Common myeloid progenitor, CD34-positive (primary cell): ENCODE measurements at regions not wholly inside any gene's neighbourhood (a gene's known extent, or its start where the extent isn't known, plus 50 kb on each side); places are given as distances from the start of the nearest gene placed in this dataset.

Experiments used
- CTCF ChIA-PET: fragments of 350-600 bp; sonication (Branson Sonifier 250); formaldehyde crosslinking; loops from one replicate; lab custom pipeline; 2021; ENCODE audit warnings: antibody characterized with exemption; lab: Charles Lee
- POLR2A ChIA-PET: fragments of 350-600 bp; sonication (Branson Sonifier 250); formaldehyde crosslinking; loops from one replicate; lab custom pipeline; 2021; ENCODE audit warnings: antibody characterized with exemption; lab: Charles Lee
- DNase-seq, 3 donors: peaks; one replicate each; pipeline versions ENCODE4 v3.0.0 to v3.0.0-alpha.2; 2013
- H3K27ac ChIP-seq, 2 experiments: 1 replicate in 1 of 2; 2 replicates in 1 of 2; pipeline ENCODE4 v1.7.0; 2013; ENCODE audit warnings: inconsistent platforms in 2 of 2, low read length in 2 of 2, mild to moderate bottlenecking in 2 of 2, low read depth in 1 of 2, moderate library complexity in 1 of 2; ENCODE audit not compliant: severe bottlenecking in 2 of 2, insufficient read depth in 1 of 2, poor library complexity in 1 of 2
- H3K27me3 ChIP-seq, 5 experiments: replicated peaks in 2 of 5; 1 replicate in 3 of 5; 2 replicates in 2 of 5; pipeline versions ENCODE4 v1.6.1 to v1.7.0; 2013; ENCODE audit warnings: low read length in 4 of 5, mild to moderate bottlenecking in 2 of 5, moderate library complexity in 2 of 5, inconsistent platforms in 1 of 5; ENCODE audit not compliant: insufficient read depth in 5 of 5, control insufficient read depth in 4 of 5
- H3K36me3 ChIP-seq, 4 experiments: 1 replicate in 2 of 4; 2 replicates in 2 of 4; pipeline versions ENCODE4 v1.6.1 to v1.7.0; 2013; ENCODE audit warnings: low read length in 3 of 4, control low read depth in 1 of 4, mild to moderate bottlenecking in 1 of 4; ENCODE audit not compliant: control insufficient read depth in 4 of 4, insufficient read depth in 4 of 4
- H3K4me1 ChIP-seq, 4 experiments: 1 replicate in 3 of 4; 2 replicates in 1 of 4; pipeline versions ENCODE4 v1.6.1 to v1.7.1; 2013; ENCODE audit warnings: low read length in 3 of 4, mild to moderate bottlenecking in 3 of 4, control low read depth in 1 of 4, inconsistent platforms in 1 of 4, moderate library complexity in 1 of 4; ENCODE audit not compliant: control insufficient read depth in 4 of 4, insufficient read depth in 4 of 4; ENCODE audit errors: control extremely low read depth in 1 of 4
- H3K4me3 ChIP-seq, 7 experiments: 1 replicate in 4 of 7; 2 replicates in 3 of 7; pipeline versions ENCODE4 v1.5.1 to v1.7.0; 2013; ENCODE audit warnings: mild to moderate bottlenecking in 7 of 7, low read length in 6 of 7, moderate library complexity in 6 of 7, inconsistent platforms in 2 of 7, low read depth in 2 of 7, control low read depth in 1 of 7; ENCODE audit not compliant: insufficient read depth in 4 of 7, control insufficient read depth in 1 of 7; ENCODE audit errors: extremely low read depth in 1 of 7
- H3K9me3 ChIP-seq, 5 experiments: 1 replicate in 4 of 5; 2 replicates in 1 of 5; pipeline versions ENCODE4 v1.6.1 to v1.7.1; 2013; ENCODE audit warnings: low read length in 4 of 5, mild to moderate bottlenecking in 2 of 5, inconsistent platforms in 1 of 5, low read depth in 1 of 5, moderate library complexity in 1 of 5; ENCODE audit not compliant: control insufficient read depth in 4 of 5, insufficient read depth in 2 of 5; ENCODE audit errors: control extremely low read depth in 1 of 5
- WGBS: methylation state at CpG from one replicate; pipeline ENCODE4 v1.1.5; 2013; ENCODE audit not compliant: insufficient coverage; 5-methylcytosine and 5-hydroxymethylcytosine counted together

DNA sequence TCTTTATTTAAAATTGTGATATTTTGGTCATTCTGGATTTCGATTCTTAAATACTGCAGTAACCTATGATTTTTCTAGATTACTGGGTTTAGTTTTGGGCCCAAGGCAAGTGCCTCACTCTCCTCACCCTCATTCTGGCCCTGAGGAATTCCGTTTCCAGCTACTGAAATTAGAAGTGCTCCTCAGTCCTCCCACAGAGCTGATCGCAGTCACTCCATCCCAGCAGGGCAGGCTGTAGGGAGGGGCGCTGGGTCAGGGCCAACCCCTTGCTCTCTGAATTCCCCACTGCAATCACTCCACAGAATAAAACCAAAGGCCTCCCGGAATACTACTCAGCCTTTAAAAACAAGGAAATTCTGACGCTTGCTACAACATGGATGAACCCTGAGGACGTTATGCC lies 66.5 kb upstream of the DIO3 start:
- Histone ChIP-seq H3K36me3 (no peaks in the 10 kb centered on the region), H3K4me1 (no peaks in the 10 kb centered on the region), H3K27ac (no peak overlapping the region), H3K27me3 (peaks cover 0 to 49% (median 3%) of the 10 kb centered on the region in 5 experiments), H3K9me3 (peaks cover 0 to 10% (median 0%) of the 10 kb centered on the region in 5 experiments), H3K4me3 (no peak overlapping the region)
- WGBS, result 98% methylated on average over 6 of the region's 7 CpGs
- DNase-seq, result no peak
- ChIA-PET POLR2A (no interaction called here), CTCF (no interaction called here)

DNA sequence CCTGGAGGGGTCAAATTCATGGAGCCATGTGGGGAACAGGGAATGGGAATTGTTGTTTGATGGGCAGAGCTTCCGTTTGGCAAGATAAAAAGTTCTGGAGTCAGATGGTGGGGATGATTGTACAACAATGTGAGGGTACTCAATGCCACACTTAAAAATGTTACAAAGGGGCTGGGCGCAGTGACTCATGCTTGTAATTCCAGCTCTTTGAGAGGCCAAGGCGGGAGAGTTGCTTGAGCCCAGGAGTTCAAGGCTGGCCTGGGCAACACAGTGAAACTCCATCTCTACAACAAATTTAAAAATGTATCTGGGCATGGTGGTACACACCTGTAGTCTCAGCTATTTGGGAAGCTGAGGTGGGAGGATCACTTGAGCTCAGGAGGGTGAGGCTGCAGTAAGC lies 66.0 kb upstream of the DIO3 start:
- no peaks in the 10 kb centered on the region for H3K4me1 ChIP-seq
- no peaks in the 10 kb centered on the region for H3K36me3 ChIP-seq
- peaks cover 0 to 52% (median 5%) of the 10 kb centered on the region in 5 experiments for H3K27me3 ChIP-seq
- ChIA-PET CTCF (no interaction called here), POLR2A (no interaction called here)
- no peak overlapping the region for H3K4me3 ChIP-seq
- H3K27ac ChIP-seq, result no peak overlapping the region
- DNase-seq, result no peak
- peaks cover 0 to 10% (median 0%) of the 10 kb centered on the region in 5 experiments for H3K9me3 ChIP-seq
- 94% methylated on average over 3 of the region's 3 CpGs for WGBS

- no peak for DNase-seq
- no peaks in the 10 kb centered on the region for H3K4me1 ChIP-seq
- WGBS, result 70% methylated on average over 24 of the region's 30 CpGs
- peaks cover 0 to 53% (median 7%) of the 10 kb centered on the region in 5 experiments for H3K27me3 ChIP-seq
- ChIA-PET POLR2A (no interaction called here), CTCF (no interaction called here)
- H3K27ac ChIP-seq, result no peak overlapping the region
- H3K4me3 ChIP-seq, result no peak overlapping the region
- peaks cover 0 to 10% (median 0%) of the 10 kb centered on the region in 5 experiments for H3K9me3 ChIP-seq
- H3K36me3 ChIP-seq, result no peaks in the 10 kb centered on the region
Observed at GRCh38 chr14:101495827-101496775, 65.2 kb upstream of the DIO3 start.

DNA sequence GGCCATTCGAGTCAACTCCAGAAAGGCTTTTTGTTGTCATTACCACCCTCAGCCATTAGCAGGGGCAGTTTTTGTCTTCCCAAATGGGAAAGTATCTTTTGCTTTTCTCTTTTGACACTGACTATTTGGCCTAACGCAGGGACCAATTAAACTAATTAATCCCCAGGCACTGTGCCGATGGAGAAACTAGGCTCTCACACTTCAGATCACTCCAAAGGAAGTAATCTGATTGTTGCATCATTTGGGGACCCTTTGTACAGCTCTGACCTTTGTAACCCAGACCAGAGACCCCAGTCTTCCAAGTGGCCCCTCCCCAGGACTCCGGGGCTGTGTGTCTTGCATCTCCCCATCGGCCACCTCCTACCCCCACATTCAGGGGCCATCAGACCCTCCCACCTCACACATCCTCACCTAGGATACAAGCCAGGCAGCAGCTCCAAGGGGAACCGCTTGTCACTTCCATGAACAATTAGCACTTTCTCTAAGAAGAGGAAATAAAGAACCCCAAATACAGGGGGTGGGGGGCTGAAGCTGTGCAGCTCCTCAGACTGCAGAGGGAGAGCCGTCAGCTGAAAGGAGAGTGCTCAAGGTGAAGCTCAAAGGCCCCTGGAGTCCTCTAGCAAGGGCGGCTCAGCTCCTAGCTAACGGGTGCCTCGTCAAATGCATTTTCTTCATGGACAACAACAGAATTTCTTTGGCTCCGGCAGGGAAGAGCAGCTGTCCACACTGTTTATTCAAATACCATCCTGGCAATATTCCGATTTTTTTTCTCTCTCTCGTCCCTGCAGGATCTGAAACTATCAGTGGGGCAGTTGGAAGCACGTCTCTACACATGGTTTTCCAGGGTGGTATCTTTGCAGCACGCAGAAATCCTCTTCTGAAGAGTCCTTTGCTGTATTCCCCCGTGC lies 64.3 kb upstream of the DIO3 start:
- Histone ChIP-seq H3K4me3 (no peak overlapping the region), H3K27me3 (peaks cover 0 to 57% (median 9%) of the 10 kb centered on the region in 5 experiments), H3K4me1 (no peaks in the 10 kb centered on the region), H3K36me3 (no peaks in the 10 kb centered on the region), H3K9me3 (peaks cover 0 to 10% (median 0%) of the 10 kb centered on the region in 5 experiments), H3K27ac (no peak overlapping the region)
- POLR2A ChIA-PET, result no interaction called here
- DNase-seq, result no peak
- 63% methylated on average over 10 of the region's 16 CpGs for WGBS
- CTCF ChIA-PET, result no interaction called here

GRCh38 chr14:101497684-101498525 lies 63.4 kb upstream of the DIO3 start:
- H3K4me1 ChIP-seq, result no peaks in the 10 kb centered on the region
- peaks cover 0 to 10% (median 0%) of the 10 kb centered on the region in 5 experiments for H3K9me3 ChIP-seq
- ChIA-PET CTCF (no interaction called here), POLR2A (no interaction called here)
- peaks cover 0 to 57% (median 9%) of the 10 kb centered on the region in 5 experiments for H3K27me3 ChIP-seq
- H3K27ac ChIP-seq, result no peak overlapping the region
- no peak overlapping the region for H3K4me3 ChIP-seq
- no peaks in the 10 kb centered on the region for H3K36me3 ChIP-seq
- WGBS, result 94% methylated on average over 22 of the region's 23 CpGs
- no peak for DNase-seq

GRCh38 chr14:101498526-101498860 lies 62.8 kb upstream of the DIO3 start:
- Histone ChIP-seq H3K4me1 (no peaks in the 10 kb centered on the region), H3K9me3 (peaks cover 0 to 10% (median 1%) of the 10 kb centered on the region in 5 experiments), H3K27me3 (peaks cover 0 to 59% (median 9%) of the 10 kb centered on the region in 5 experiments), H3K27ac (no peak overlapping the region), H3K4me3 (no peak overlapping the region), H3K36me3 (no peaks in the 10 kb centered on the region)
- no peak for DNase-seq
- 97% methylated on average over 5 of the region's 6 CpGs for WGBS
- ChIA-PET CTCF (no interaction called here), POLR2A (no interaction called here)
